GM13976 (cell line): ENCODE measurements at regions not wholly inside any gene's neighbourhood (a gene's known extent, or its start where the extent isn't known, plus 50 kb on each side); places are given as distances from the start of the nearest gene placed in this dataset.

ENCODE experiments used
- DNase-seq: peaks from one replicate; pipeline ENCODE4 v3.0.0; 2012; ENCODE audit warnings: low spot score
- in situ Hi-C: fragments of 300-500 bp; cut with MboI; formaldehyde crosslinking; loops from one replicate; pipeline ENCODE4 v1.12.0; 2022; ENCODE audit warnings: low sequenced_read_pairs, mixed read lengths, inconsistent platforms; ENCODE audit not compliant: unreplicated experiment
- TF ChIP-seq, protein P1 (sequence below): IDR thresholded peaks from 2 replicates; pipeline ENCODE4 v1.5.1; 2012; ENCODE audit warnings: borderline replicate concordance, mild to moderate bottlenecking; ENCODE audit not compliant: insufficient read depth; ENCODE audit errors: extremely low read depth, missing control alignments, control extremely low read depth

DNA sequence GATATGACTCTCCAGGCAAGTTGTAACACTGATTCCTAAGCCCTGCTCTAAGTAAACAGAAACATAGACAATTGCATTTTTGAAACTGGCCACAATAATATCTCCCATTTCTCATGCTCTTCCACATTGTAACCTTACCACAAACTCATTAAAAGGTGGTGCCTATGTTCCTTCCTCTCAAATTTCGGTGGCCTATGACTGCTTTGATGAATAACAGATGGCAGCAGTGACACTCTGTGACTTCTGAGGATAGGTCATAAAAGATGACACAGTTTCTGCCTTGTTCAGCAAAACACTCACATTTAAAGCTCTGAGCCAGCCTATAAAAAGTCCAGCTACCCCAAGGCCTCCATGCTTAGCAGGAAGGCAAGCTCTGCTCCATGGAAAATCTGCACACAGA, 195.2 kb downstream of the EFHB start:
- TF ChIP-seq, protein P1, sequence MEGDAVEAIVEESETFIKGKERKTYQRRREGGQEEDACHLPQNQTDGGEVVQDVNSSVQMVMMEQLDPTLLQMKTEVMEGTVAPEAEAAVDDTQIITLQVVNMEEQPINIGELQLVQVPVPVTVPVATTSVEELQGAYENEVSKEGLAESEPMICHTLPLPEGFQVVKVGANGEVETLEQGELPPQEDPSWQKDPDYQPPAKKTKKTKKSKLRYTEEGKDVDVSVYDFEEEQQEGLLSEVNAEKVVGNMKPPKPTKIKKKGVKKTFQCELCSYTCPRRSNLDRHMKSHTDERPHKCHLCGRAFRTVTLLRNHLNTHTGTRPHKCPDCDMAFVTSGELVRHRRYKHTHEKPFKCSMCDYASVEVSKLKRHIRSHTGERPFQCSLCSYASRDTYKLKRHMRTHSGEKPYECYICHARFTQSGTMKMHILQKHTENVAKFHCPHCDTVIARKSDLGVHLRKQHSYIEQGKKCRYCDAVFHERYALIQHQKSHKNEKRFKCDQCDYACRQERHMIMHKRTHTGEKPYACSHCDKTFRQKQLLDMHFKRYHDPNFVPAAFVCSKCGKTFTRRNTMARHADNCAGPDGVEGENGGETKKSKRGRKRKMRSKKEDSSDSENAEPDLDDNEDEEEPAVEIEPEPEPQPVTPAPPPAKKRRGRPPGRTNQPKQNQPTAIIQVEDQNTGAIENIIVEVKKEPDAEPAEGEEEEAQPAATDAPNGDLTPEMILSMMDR: no peak
- no peak for DNase-seq
- in situ Hi-C loops: no loop called here

DNA sequence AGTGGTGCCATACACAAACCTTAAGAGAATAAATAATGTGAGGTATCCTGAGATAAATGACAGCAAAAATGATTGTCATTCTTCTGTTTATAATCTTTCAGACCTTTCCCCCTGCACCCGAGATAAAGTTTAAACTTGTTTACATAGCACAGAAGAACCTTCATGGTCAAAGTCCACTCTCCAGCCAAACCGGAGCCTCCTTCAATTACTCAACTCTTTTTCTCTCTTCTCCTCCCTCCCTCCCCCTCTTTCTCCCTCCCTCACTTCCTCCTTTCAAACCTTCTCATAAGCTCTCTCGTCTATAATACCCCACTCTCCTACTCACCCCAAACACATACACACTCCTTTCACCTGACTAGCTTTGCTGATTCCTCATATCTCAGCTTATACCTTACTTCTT, 198.9 kb downstream of the EFHB start:
- DNase-seq: no peak
- in situ Hi-C loops: no loop called here
- TF ChIP-seq, protein P1: no peak

DNA sequence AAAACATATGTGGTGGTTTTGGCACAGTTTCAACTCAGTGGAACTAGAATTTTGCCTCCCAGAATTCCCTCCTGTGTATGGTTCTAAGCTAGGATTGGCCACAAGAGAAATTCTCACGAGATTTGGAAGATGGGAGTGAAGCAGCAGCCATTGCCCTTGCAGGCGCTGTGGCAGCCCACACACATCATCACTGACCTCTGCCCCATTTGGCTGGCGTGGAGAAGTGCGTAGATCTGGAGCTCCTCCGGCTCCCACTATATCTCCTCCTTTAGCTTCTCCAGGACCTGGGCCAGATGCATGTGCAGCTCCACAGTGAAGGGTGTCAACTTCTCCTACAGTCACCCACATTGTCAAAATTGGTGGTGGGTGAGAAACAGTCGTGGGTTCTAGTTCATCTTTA, 199.6 kb downstream of the EFHB start:
- TF ChIP-seq, protein P1: no peak
- in situ Hi-C loops: no loop called here

DNA sequence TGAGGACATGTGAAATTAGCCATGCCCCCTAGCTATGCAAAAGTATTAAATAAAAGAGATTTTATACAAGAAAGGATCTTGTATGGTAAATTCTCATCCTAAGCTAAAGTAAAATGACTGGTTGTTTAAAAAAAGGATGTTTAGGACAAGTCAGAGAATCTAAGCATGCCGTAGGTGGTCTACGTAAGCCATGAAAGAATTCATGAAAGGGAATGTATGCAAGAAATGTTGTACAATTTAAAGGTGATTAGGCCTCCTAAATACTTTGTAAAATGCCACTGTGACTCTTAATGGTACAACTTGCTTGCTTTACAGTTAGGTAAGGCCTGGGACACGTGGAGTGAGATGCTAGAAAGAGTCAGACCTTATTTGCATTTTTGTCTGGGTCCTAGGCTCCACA, 209.0 kb downstream of the EFHB start:
- TF ChIP-seq, protein P1: no peak
- no peak for DNase-seq
- in situ Hi-C loops: no loop called here

More for the DNA sequence above, 199.6 kb downstream of the EFHB start:
- no peak for DNase-seq

DNA sequence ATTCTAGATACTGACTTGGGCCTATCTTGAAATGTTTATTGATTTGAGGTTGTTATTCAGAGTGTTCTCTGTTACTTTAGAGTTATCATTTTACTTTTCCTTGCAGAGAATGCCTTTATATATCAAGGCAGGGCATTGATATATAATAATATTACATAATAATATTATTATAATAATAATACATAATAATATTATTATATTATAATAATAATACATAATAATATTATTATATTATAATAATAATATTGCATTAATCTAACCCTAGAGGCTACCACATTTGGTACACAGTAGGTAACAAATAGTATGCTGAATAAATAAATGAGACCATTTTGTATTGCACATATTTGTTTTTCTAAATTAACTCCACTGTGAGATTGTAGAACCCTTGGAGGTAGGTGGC, 216.3 kb downstream of the EFHB start:
- DNase-seq: no peak
- in situ Hi-C loops: no loop called here
- TF ChIP-seq, protein P1: no peak

DNA sequence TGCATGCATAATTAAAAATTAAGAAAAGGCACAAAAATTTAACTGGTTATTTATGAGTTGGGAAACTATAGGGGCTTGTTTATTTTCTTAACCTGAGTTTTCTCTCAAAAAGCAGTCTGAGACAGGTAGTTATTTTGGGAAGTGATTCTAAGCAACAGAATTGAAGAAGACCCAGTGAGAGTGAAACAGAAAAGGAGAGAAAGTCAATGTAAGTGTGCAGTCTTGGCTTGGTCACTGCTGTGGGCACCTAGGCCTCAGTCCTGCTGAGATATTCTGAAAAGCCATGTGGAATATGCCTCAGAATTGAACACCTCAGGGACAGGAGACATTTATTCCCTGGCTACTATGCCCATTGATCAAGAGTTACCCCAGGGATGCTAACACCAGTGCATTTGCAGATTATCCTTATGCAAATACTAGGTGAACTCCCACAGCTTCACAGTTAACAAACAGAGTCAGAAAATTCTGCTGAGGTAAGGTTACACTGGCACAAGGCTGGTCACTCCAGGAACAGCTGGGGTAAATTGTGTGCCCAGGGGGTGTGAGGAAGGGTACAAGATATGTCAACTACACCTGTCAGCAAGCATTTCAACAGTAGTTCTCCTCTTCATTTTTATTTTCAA, 222.7 kb downstream of the EFHB start:
- in situ Hi-C loops: no loop called here
- TF ChIP-seq, protein P1: no peak
- no peak for DNase-seq

DNA sequence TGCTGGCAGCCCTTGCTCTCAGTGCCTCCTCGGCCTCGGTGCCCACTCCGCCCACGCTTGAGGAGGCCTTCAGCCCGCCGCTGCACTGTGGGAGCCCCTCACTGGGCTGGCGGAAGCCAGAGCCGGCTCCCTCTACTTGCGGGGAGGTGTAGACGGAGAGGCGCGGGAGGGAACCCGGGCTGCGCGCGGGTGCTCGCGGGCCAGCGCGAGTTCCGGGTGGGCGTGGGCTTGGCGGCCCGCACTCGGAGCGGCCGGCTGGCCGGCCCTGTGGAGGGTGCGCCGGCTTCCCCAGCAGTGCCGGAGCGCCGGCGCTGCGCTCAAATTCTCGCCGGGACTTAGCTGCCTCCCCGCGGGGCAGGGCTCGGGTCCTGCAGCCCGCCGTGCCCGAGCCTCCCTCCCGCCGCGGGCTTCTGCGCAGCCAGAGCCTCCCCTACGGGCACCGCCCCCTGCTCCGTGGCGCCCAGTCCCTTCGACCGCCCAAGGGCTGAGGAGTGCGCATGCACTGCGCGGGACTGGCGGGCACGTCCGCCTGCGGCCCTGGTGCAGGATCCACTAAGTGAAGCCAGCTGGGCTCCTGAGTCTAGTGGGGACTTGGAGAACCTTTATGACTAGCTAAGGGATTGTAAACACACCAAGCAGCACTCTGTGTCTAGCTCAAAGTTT, 231.5 kb downstream of the EFHB start:
- in situ Hi-C loops: no loop called here
- DNase-seq: no peak
- TF ChIP-seq, protein P1: no peak
